ENCODE measurements at regions not wholly inside any gene's neighbourhood (a gene's known extent, or its start where the extent isn't known, plus 50 kb on each side); places are given as distances from the start of the nearest gene placed in this dataset.

- intact Hi-C loops (cut with micrococcal nuclease) = no loop called here
- Histone ChIP-seq H3K27me3 (replicated peaks in 1 of 4; ENCODE audit: control extremely low read depth in 1 of 4, control insufficient read depth in 3 of 4, insufficient read depth in 4 of 4, low read length in 3 of 4) (no peaks in the 10 kb centered on the region), H3K79me2 (ENCODE audit: control insufficient read depth, insufficient read depth, low read length) (no peaks in the 10 kb centered on the region), H3K4me3 (ENCODE audit: control extremely low read depth in 1 of 5, extremely low read depth in 1 of 5, insufficient read depth in 1 of 5, low read depth in 2 of 5, low read length in 4 of 5) (no peak overlapping the region), H3K27ac (ENCODE audit: low read length in 2 of 2) (no peak overlapping the region), H3K4me2 (replicated peaks; ENCODE audit: low read depth, low read length, poor library complexity, severe bottlenecking) (no peak overlapping the region), H3K9me3 (ENCODE audit: control extremely low read depth in 1 of 3, control insufficient read depth in 2 of 3, insufficient read depth in 1 of 3, low read length in 2 of 3) (peaks cover 0 to 2% (median 0%) of the 10 kb centered on the region in 3 donors), H4K20me1 (ENCODE audit: control insufficient read depth, insufficient read depth, low read length, poor library complexity, severe bottlenecking) (no peaks in the 10 kb centered on the region), H3K4me1 (ENCODE audit: control insufficient read depth in 2 of 2, insufficient read depth in 2 of 2, low read length in 2 of 2) (no peaks in the 10 kb centered on the region), H2AFZ (ENCODE audit: insufficient read depth, low read depth, low read length, poor library complexity, severe bottlenecking) (no peak overlapping the region), H3K9ac (ENCODE audit: low read length) (no peak overlapping the region), H3K36me3 (replicated peaks in 1 of 2; ENCODE audit: control extremely low read depth in 1 of 2, control insufficient read depth in 1 of 2, extremely low read depth in 1 of 2, insufficient read depth in 2 of 2, low read length in 1 of 2) (no peaks in the 10 kb centered on the region)
- no peak for TF ChIP-seq EZH2 (IDR thresholded peaks at IDR 0.05; ENCODE audit: borderline replicate concordance, insufficient read depth, low read depth, low read length, poor library complexity, severe bottlenecking)
- TF ChIP-seq, protein P1, sequence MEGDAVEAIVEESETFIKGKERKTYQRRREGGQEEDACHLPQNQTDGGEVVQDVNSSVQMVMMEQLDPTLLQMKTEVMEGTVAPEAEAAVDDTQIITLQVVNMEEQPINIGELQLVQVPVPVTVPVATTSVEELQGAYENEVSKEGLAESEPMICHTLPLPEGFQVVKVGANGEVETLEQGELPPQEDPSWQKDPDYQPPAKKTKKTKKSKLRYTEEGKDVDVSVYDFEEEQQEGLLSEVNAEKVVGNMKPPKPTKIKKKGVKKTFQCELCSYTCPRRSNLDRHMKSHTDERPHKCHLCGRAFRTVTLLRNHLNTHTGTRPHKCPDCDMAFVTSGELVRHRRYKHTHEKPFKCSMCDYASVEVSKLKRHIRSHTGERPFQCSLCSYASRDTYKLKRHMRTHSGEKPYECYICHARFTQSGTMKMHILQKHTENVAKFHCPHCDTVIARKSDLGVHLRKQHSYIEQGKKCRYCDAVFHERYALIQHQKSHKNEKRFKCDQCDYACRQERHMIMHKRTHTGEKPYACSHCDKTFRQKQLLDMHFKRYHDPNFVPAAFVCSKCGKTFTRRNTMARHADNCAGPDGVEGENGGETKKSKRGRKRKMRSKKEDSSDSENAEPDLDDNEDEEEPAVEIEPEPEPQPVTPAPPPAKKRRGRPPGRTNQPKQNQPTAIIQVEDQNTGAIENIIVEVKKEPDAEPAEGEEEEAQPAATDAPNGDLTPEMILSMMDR (IDR thresholded peaks at IDR 0.05) = no peak
- POLR2A ChIA-PET = no interaction called here
- CTCF ChIA-PET = no interaction called here
- Mint-ChIP-seq H3K4me1 (no peaks in the 10 kb centered on the region), H3K9me3 (ENCODE audit: insufficient read depth) (peaks cover 1% of the 10 kb centered on the region), H3K27me3 (no peaks in the 10 kb centered on the region), H3K27ac (no peak overlapping the region), H3K4me3 (no peak overlapping the region)
- ATAC-seq (ENCODE audit: low read depth) (no peak), DNase-seq (no peak)
Observed at GRCh38 chr14:42673963-42674362, 1067.3 kb downstream of the LRFN5 start.

GRCh38 chr14:42671636-42672035, 1065.0 kb downstream of the LRFN5 start:
- no peak for ATAC-seq (ENCODE audit: low read depth)
- no peak overlapping the region for H2AFZ ChIP-seq (ENCODE audit: insufficient read depth, low read depth, low read length, poor library complexity, severe bottlenecking)
- H3K36me3 ChIP-seq (replicated peaks in 1 of 2; ENCODE audit: control extremely low read depth in 1 of 2, control insufficient read depth in 1 of 2, extremely low read depth in 1 of 2, insufficient read depth in 2 of 2, low read length in 1 of 2) = no peaks in the 10 kb centered on the region
- no peak overlapping the region for H3K4me2 ChIP-seq (replicated peaks; ENCODE audit: low read depth, low read length, poor library complexity, severe bottlenecking)
- no peaks in the 10 kb centered on the region for H3K4me1 ChIP-seq (ENCODE audit: control insufficient read depth in 2 of 2, insufficient read depth in 2 of 2, low read length in 2 of 2)
- H3K9me3 ChIP-seq (ENCODE audit: control extremely low read depth in 1 of 3, control insufficient read depth in 2 of 3, insufficient read depth in 1 of 3, low read length in 2 of 3) = peaks cover 0 to 2% (median 0%) of the 10 kb centered on the region in 3 donors
- Mint-ChIP-seq H3K4me1 (no peaks in the 10 kb centered on the region), H3K27me3 (no peaks in the 10 kb centered on the region), H3K4me3 (no peak overlapping the region), H3K27ac (no peak overlapping the region), H3K9me3 (ENCODE audit: insufficient read depth) (peaks cover 1% of the 10 kb centered on the region)
- TF ChIP-seq, protein P1 (IDR thresholded peaks at IDR 0.05) = no peak
- TF ChIP-seq EZH2 (IDR thresholded peaks at IDR 0.05; ENCODE audit: borderline replicate concordance, insufficient read depth, low read depth, low read length, poor library complexity, severe bottlenecking) = no peak
- intact Hi-C loops (cut with micrococcal nuclease) = no loop called here
- no peak overlapping the region for H3K9ac ChIP-seq (ENCODE audit: low read length)
- no peaks in the 10 kb centered on the region for H3K79me2 ChIP-seq (ENCODE audit: control insufficient read depth, insufficient read depth, low read length)
- H3K27me3 ChIP-seq (replicated peaks in 1 of 4; ENCODE audit: control extremely low read depth in 1 of 4, control insufficient read depth in 3 of 4, insufficient read depth in 4 of 4, low read length in 3 of 4) = no peaks in the 10 kb centered on the region
- no peak overlapping the region for H3K4me3 ChIP-seq (ENCODE audit: control extremely low read depth in 1 of 5, extremely low read depth in 1 of 5, insufficient read depth in 1 of 5, low read depth in 2 of 5, low read length in 4 of 5)
- POLR2A ChIA-PET = no interaction called here
- H4K20me1 ChIP-seq (ENCODE audit: control insufficient read depth, insufficient read depth, low read length, poor library complexity, severe bottlenecking) = no peaks in the 10 kb centered on the region
- CTCF ChIA-PET = no interaction called here
- no peak for DNase-seq
- H3K27ac ChIP-seq (ENCODE audit: low read length in 2 of 2) = no peak overlapping the region

All from B cell (primary cell).